WTC11 (cell line): ENCODE measurements at regions not wholly inside any gene's neighbourhood (a gene's known extent, or its start where the extent isn't known, plus 50 kb on each side); places are given as distances from the start of the nearest gene placed in this dataset.

Source experiments
- ATAC-seq: fragments of 200-7000 bp; cut with Tn5 transposase; 2 replicates; pipeline ENCODE4 v1.10.0; 2021; ENCODE audit warnings: mild to moderate bottlenecking, moderate library complexity
- CTCF ChIA-PET: fragments of 300-600 bp; sonication (Branson Sonifier 250); formaldehyde crosslinking; loops from one replicate; lab custom pipeline; 2021; ENCODE audit warnings: antibody characterized with exemption; lab: Charles Lee
- POLR2A ChIA-PET: fragments of 350-600 bp; sonication (Branson Sonifier 250); formaldehyde crosslinking; loops from one replicate; lab custom pipeline; 2021; ENCODE audit warnings: antibody characterized with exemption; lab: Charles Lee
- DNase-seq: peaks from one replicate; pipeline ENCODE4 v3.0.0; 2021; ENCODE audit warnings: low spot score
- H3K27ac Mint-ChIP-seq: 2 replicates; pipeline ENCODE4 v1.8.0; 2021; ENCODE audit warnings: mixed read lengths
- H3K27me3 Mint-ChIP-seq: 2 replicates; pipeline ENCODE4 v1.8.0; 2021; ENCODE audit warnings: low read depth, mild to moderate bottlenecking, moderate library complexity, mixed read lengths
- H3K36me3 Mint-ChIP-seq: 2 replicates; pipeline ENCODE4 v1.8.0; 2021; ENCODE audit warnings: mixed read lengths
- H3K4me1 Mint-ChIP-seq: 2 replicates; pipeline ENCODE4 v1.8.0; 2022; ENCODE audit warnings: mixed read lengths
- H3K4me3 Mint-ChIP-seq: 2 replicates; pipeline ENCODE4 v1.8.0; 2021; ENCODE audit warnings: mild to moderate bottlenecking, moderate library complexity, mixed read lengths
- H3K9me3 Mint-ChIP-seq: 2 replicates; pipeline ENCODE4 v1.8.0; 2021; ENCODE audit warnings: mixed read lengths
- AR ChIP-seq: fragments of 250-450 bp; sonication (Bioruptor Pico); IDR thresholded peaks from 2 replicates; pipeline ENCODE4 v1.9.0; 2021; ENCODE audit warnings: mild to moderate bottlenecking
- ATF3 ChIP-seq: sonication (generic); formaldehyde crosslinking; conservative IDR thresholded peaks from 2 replicates; pipeline ENCODE4 v1.8.1; 2022; ENCODE audit warnings: mild to moderate bottlenecking, missing genetic modification reagents
- CREM ChIP-seq: sonication (generic); formaldehyde crosslinking; IDR thresholded peaks from 2 replicates; pipeline ENCODE4 v1.8.1; 2022; ENCODE audit warnings: mild to moderate bottlenecking, missing genetic modification reagents, moderate library complexity
- ETV6 ChIP-seq: sonication (generic); formaldehyde crosslinking; IDR thresholded peaks from 2 replicates; pipeline ENCODE4 v1.8.1; 2022; ENCODE audit warnings: mild to moderate bottlenecking, missing genetic modification reagents
- FOXP1 ChIP-seq: sonication (generic); formaldehyde crosslinking; IDR thresholded peaks from 2 replicates; pipeline ENCODE4 v1.8.0; 2022; ENCODE audit warnings: missing genetic modification reagents, mild to moderate bottlenecking, moderate library complexity, borderline replicate concordance
- GTF2I ChIP-seq: fragments of 250-450 bp; sonication (Bioruptor Pico); conservative IDR thresholded peaks from 2 replicates; pipeline ENCODE4 v1.4.0; 2021; ENCODE audit warnings: mild to moderate bottlenecking
- IRF1 ChIP-seq: sonication (generic); formaldehyde crosslinking; IDR thresholded peaks from 2 replicates; pipeline ENCODE4 v1.8.0; 2023; ENCODE audit warnings: missing genetic modification reagents
- JAZF1 ChIP-seq: fragments of 250-450 bp; sonication (Bioruptor Pico); IDR thresholded peaks from 2 replicates; pipeline ENCODE4 v1.9.0; 2021; ENCODE audit warnings: moderate library complexity, mild to moderate bottlenecking, inconsistent platforms
- MLX ChIP-seq: sonication (generic); formaldehyde crosslinking; IDR thresholded peaks from 2 replicates; pipeline ENCODE4 v1.8.1; 2023; ENCODE audit warnings: mild to moderate bottlenecking, missing genetic modification reagents, moderate library complexity
- MXD4 ChIP-seq: fragments of 250-450 bp; sonication (Bioruptor Pico); IDR thresholded peaks from 2 replicates; pipeline ENCODE4 v1.8.0; 2021; ENCODE audit warnings: mild to moderate bottlenecking, moderate library complexity, borderline replicate concordance
- NFE2L1 ChIP-seq: sonication (generic); formaldehyde crosslinking; IDR thresholded peaks from 2 replicates; pipeline ENCODE4 v1.8.1; 2023; ENCODE audit warnings: missing genetic modification reagents
- OVOL2 ChIP-seq: fragments of 250-450 bp; sonication (Bioruptor Pico); IDR thresholded peaks from 2 replicates; pipeline ENCODE4 v1.9.0; 2021; ENCODE audit warnings: mild to moderate bottlenecking, borderline replicate concordance
- PRDM15 ChIP-seq: sonication (generic); formaldehyde crosslinking; IDR thresholded peaks from 2 replicates; pipeline ENCODE4 v1.8.0; 2022; ENCODE audit warnings: missing genetic modification reagents
- SP1 ChIP-seq: sonication (generic); formaldehyde crosslinking; conservative IDR thresholded peaks from 2 replicates; pipeline ENCODE4 v1.8.1; 2022; ENCODE audit warnings: missing genetic modification reagents
- STAT6 ChIP-seq: sonication (generic); formaldehyde crosslinking; conservative IDR thresholded peaks from 2 replicates; pipeline ENCODE4 v1.8.1; 2023; ENCODE audit warnings: mild to moderate bottlenecking, low read depth, missing genetic modification reagents, moderate library complexity
- TEAD1 ChIP-seq: sonication (generic); formaldehyde crosslinking; IDR thresholded peaks from 2 replicates; pipeline ENCODE4 v1.8.0; 2022; ENCODE audit warnings: mild to moderate bottlenecking, missing genetic modification reagents
- TEAD4 ChIP-seq: sonication (generic); formaldehyde crosslinking; IDR thresholded peaks from 2 replicates; pipeline ENCODE4 v1.8.0; 2022; ENCODE audit warnings: mild to moderate bottlenecking, missing genetic modification reagents
- TP53 ChIP-seq: sonication (generic); formaldehyde crosslinking; IDR thresholded peaks from 2 replicates; pipeline ENCODE4 v1.8.1; 2023; ENCODE audit warnings: mild to moderate bottlenecking, missing genetic modification reagents
- ZNF281 ChIP-seq: sonication (generic); formaldehyde crosslinking; IDR thresholded peaks from 2 replicates; pipeline ENCODE4 v1.8.0; 2023; ENCODE audit warnings: mild to moderate bottlenecking, missing genetic modification reagents
- ZNF317 ChIP-seq: sonication (generic); formaldehyde crosslinking; IDR thresholded peaks from 2 replicates; pipeline ENCODE4 v1.8.1; 2023; ENCODE audit warnings: low read depth, mild to moderate bottlenecking, moderate library complexity, missing genetic modification reagents, borderline replicate concordance
- ZNF396 ChIP-seq: fragments of 250-450 bp; sonication (Bioruptor Pico); IDR thresholded peaks from 2 replicates; pipeline ENCODE4 v1.8.0; 2021; ENCODE audit warnings: mild to moderate bottlenecking, moderate library complexity, borderline replicate concordance

- peaks cover 44% of the 10 kb centered on the region for H3K27me3 Mint-ChIP-seq
- ATAC-seq (no peak), DNase-seq (no peak)
- TF ChIP-seq ZNF317 (CRISPR knock-in tag) (no peak), IRF1 (no peak), MLX (CRISPR knock-in tag) (no peak), ATF3 (CRISPR knock-in tag) (no peak), MXD4 (CRISPR knock-in tag) (no peak), JAZF1 (CRISPR knock-in tag) (no peak), OVOL2 (CRISPR knock-in tag) (no peak), PRDM15 (no peak), ZNF281 (no peak), SP1 (CRISPR knock-in tag) (no peak), FOXP1 (no peak)
- ChIA-PET CTCF (interaction anchor here (0.6 to 1.1 kb wide), 2 partner anchors 92 to 210 kb away, joined by 3 read pairs; no protein-coding TSS in a partner anchor), POLR2A (no interaction called here)
- H3K4me3 Mint-ChIP-seq = no peak overlapping the region
- no peaks in the 10 kb centered on the region for H3K36me3 Mint-ChIP-seq
- no peak overlapping the region for H3K27ac Mint-ChIP-seq
- H3K4me1 Mint-ChIP-seq = peaks cover 2% of the 10 kb centered on the region
- H3K9me3 Mint-ChIP-seq = no peaks in the 10 kb centered on the region
Measured at GRCh38 chr12:13772264-13772663, 209.1 kb downstream of the GRIN2B start.

- Mint-ChIP-seq H3K4me1 (no peaks in the 10 kb centered on the region), H3K27ac (no peak overlapping the region), H3K36me3 (no peaks in the 10 kb centered on the region), H3K9me3 (no peaks in the 10 kb centered on the region), H3K4me3 (no peak overlapping the region), H3K27me3 (peaks cover 28% of the 10 kb centered on the region)
- DNase-seq = no peak
- ATAC-seq = no peak
- ChIA-PET CTCF (no interaction called here), POLR2A (no interaction called here)
- TF ChIP-seq TP53 (no peak), STAT6 (CRISPR knock-in tag) (no peak), NFE2L1 (CRISPR knock-in tag) (no peak), TEAD4 (no peak), TEAD1 (no peak), ZNF396 (CRISPR knock-in tag) (no peak), ETV6 (CRISPR knock-in tag) (no peak), SP1 (CRISPR knock-in tag) (no peak), AR (no peak), GTF2I (CRISPR knock-in tag) (no peak), CREM (CRISPR knock-in tag) (no peak)
Measured at GRCh38 chr12:13770576-13770975, 210.8 kb downstream of the GRIN2B start.
